Astrocyte (in vitro differentiated cells and primary cell): ENCODE measurements at regions not wholly inside any gene's neighbourhood (a gene's known extent, or its start where the extent isn't known, plus 50 kb on each side); places are given as distances from the start of the nearest gene placed in this dataset.

Source experiments
- DNase-seq: peaks from one replicate; pipeline ENCODE4 v3.0.0-alpha.2; 2010; ENCODE audit warnings: low read depth
- FAIRE-seq: peaks from 2 replicates; lab custom pipeline; 2011; peaks lifted over from hg19 to GRCh38; lab: Jason Lieb, UNC
- H2AFZ ChIP-seq: 2 replicates; pipeline ENCODE4 v1.6.0; 2012; ENCODE audit warnings: low read depth, low read length, inconsistent platforms
- H3K27ac ChIP-seq: 2 replicates; pipeline ENCODE4 v1.5.1; 2011; ENCODE audit warnings: low read depth, low read length, inconsistent platforms
- H3K27me3 ChIP-seq: 2 replicates; pipeline ENCODE4 v1.6.0; 2011; ENCODE audit warnings: low read length, inconsistent platforms; ENCODE audit not compliant: insufficient read depth
- H3K36me3 ChIP-seq: 2 replicates; pipeline ENCODE4 v1.5.1; 2011; ENCODE audit warnings: low read length, inconsistent platforms; ENCODE audit not compliant: insufficient read depth
- H3K4me1 ChIP-seq: 2 replicates; pipeline ENCODE4 v1.5.1; 2011; ENCODE audit warnings: low read length, inconsistent platforms; ENCODE audit not compliant: insufficient read depth
- H3K4me2 ChIP-seq: 2 replicates; pipeline ENCODE4 v1.6.0; 2012; ENCODE audit warnings: low read length, inconsistent platforms
- H3K4me3 ChIP-seq: 2 replicates; pipeline ENCODE4 v1.5.1; 2011; ENCODE audit warnings: low read depth, mild to moderate bottlenecking, low read length, inconsistent platforms; ENCODE audit not compliant: insufficient read depth
- H3K79me2 ChIP-seq: 2 replicates; pipeline ENCODE4 v1.6.0; 2012; ENCODE audit warnings: mild to moderate bottlenecking, low read length, inconsistent platforms; ENCODE audit not compliant: insufficient read depth
- H3K9ac ChIP-seq: 2 replicates; pipeline ENCODE4 v1.6.0; 2012; ENCODE audit warnings: mild to moderate bottlenecking, low read length, inconsistent platforms
- H3K9me3 ChIP-seq: 2 replicates; pipeline ENCODE4 v1.5.1; 2012; ENCODE audit warnings: low read depth, mild to moderate bottlenecking, low read length, inconsistent platforms; ENCODE audit not compliant: insufficient read depth
- H4K20me1 ChIP-seq: 2 replicates; pipeline ENCODE4 v1.6.0; 2012; ENCODE audit warnings: low read length, inconsistent platforms; ENCODE audit not compliant: insufficient read depth
- H3K27ac Mint-ChIP-seq: one replicate; pipeline ENCODE4 v1.8.0; 2021; ENCODE audit warnings: mild to moderate bottlenecking, mixed read lengths; ENCODE audit not compliant: unreplicated experiment
- H3K27me3 Mint-ChIP-seq: one replicate; pipeline ENCODE4 v1.8.0; 2021; ENCODE audit warnings: low read depth, mixed read lengths; ENCODE audit not compliant: unreplicated experiment
- H3K36me3 Mint-ChIP-seq: one replicate; pipeline ENCODE4 v1.8.0; 2021; ENCODE audit warnings: low read depth, mixed read lengths; ENCODE audit not compliant: unreplicated experiment
- H3K4me1 Mint-ChIP-seq: one replicate; pipeline ENCODE4 v1.8.0; 2021; ENCODE audit warnings: low read depth, mixed read lengths; ENCODE audit not compliant: unreplicated experiment
- H3K4me3 Mint-ChIP-seq: one replicate; pipeline ENCODE4 v1.8.0; 2021; ENCODE audit warnings: mild to moderate bottlenecking, moderate library complexity, mixed read lengths; ENCODE audit not compliant: unreplicated experiment
- H3K9me3 Mint-ChIP-seq: one replicate; pipeline ENCODE4 v1.8.0; 2021; ENCODE audit warnings: mild to moderate bottlenecking, mixed read lengths; ENCODE audit not compliant: unreplicated experiment
- EZH2 ChIP-seq: IDR thresholded peaks from 2 replicates; pipeline ENCODE4 v1.6.1; 2012; ENCODE audit warnings: mild to moderate bottlenecking, low read length, inconsistent platforms; ENCODE audit not compliant: insufficient read depth
- TF ChIP-seq, protein P1 (sequence below): IDR thresholded peaks from 2 replicates; pipeline ENCODE4 v1.5.1; 2011; ENCODE audit warnings: low read depth, mild to moderate bottlenecking, inconsistent platforms, low read length, moderate library complexity; ENCODE audit not compliant: insufficient read depth

DNA sequence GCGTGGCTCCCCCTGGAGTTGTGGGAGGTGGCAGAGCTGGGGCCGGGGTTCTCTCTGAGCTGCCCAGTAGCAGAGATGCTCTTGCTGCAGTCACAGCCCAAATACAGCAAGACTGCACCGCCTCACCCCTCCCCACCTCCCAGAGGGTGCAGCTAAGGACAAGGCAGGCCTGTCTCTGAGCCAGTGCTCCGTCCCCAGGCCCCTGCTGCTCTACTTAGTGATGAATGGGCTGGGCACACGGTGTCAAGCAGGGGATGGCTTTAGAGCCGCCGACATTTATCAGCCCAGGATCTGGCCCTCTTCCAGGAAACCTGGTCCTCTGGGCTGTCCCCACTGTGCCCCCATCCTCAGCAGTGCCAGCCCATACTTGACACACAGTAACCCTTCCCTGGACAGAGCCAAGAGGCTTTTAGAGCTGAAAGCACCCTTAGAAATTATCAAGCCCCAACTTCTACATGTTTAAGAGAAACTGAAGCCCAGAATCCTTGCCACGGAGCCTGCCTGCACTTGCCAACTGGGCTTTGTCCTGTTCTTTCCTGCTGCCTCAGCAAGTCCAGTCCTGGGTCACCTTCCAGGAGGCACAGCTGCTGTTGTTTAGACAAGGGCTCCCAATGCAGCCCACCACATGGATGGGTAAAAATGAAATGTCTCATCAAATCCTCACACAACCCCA lies 137.1 kb upstream of the UNC5B start:
- no peak overlapping the region for H3K27ac ChIP-seq
- H2AFZ ChIP-seq = no peak overlapping the region
- H3K4me2 ChIP-seq = no peak overlapping the region
- H3K79me2 ChIP-seq = no peaks in the 10 kb centered on the region
- no peaks in the 10 kb centered on the region for H3K9me3 ChIP-seq
- DNase-seq (no peak), FAIRE-seq (no peak)
- TF ChIP-seq EZH2 = no peak
- TF ChIP-seq, protein P1, sequence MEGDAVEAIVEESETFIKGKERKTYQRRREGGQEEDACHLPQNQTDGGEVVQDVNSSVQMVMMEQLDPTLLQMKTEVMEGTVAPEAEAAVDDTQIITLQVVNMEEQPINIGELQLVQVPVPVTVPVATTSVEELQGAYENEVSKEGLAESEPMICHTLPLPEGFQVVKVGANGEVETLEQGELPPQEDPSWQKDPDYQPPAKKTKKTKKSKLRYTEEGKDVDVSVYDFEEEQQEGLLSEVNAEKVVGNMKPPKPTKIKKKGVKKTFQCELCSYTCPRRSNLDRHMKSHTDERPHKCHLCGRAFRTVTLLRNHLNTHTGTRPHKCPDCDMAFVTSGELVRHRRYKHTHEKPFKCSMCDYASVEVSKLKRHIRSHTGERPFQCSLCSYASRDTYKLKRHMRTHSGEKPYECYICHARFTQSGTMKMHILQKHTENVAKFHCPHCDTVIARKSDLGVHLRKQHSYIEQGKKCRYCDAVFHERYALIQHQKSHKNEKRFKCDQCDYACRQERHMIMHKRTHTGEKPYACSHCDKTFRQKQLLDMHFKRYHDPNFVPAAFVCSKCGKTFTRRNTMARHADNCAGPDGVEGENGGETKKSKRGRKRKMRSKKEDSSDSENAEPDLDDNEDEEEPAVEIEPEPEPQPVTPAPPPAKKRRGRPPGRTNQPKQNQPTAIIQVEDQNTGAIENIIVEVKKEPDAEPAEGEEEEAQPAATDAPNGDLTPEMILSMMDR = no peak
- H3K9ac ChIP-seq = no peak overlapping the region
- Mint-ChIP-seq H3K27me3 (peaks cover 74% of the 10 kb centered on the region), H3K9me3 (peaks cover 6% of the 10 kb centered on the region), H3K4me3 (no peak overlapping the region), H3K4me1 (peaks cover 2% of the 10 kb centered on the region), H3K36me3 (no peaks in the 10 kb centered on the region), H3K27ac (no peak overlapping the region)
- H4K20me1 ChIP-seq = no peaks in the 10 kb centered on the region
- H3K27me3 ChIP-seq = peaks cover 18% of the 10 kb centered on the region
- no peaks in the 10 kb centered on the region for H3K36me3 ChIP-seq
- H3K4me1 ChIP-seq = no peaks in the 10 kb centered on the region
- H3K4me3 ChIP-seq = no peak overlapping the region

DNA sequence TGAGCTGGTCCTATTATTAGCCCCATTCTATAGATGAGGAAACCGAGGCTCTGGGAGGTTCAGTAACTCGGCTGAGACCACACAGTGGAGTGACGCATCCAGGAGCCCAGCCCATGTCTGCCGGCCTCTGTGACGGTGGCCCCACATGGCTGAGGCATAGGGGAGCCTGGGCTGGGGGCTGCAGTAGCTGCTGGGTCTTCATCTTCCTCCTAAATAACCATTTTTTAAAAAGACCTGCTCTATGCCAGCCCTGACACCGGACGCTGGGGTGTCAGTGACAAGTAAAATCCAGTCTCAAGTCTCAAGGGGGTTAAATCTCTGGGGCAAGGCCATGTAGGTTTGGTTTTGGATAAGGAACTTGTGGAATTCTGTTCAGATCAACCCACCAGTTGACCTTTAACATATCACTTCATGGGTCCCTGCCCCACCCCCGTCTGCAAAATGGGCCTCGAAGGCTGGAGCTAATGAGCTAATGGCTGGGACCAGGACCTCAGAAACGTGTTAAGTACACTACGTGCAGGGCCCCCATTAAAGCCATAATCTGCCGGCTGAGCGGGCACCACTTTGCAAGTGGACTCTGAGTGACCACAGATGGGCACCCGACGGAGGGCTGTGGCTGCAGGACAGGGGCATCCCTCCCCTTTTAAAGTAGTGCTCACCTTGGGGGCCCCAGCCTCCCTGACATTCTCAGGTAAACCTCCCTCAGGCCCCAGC lies 136.5 kb upstream of the UNC5B start:
- Histone ChIP-seq H2AFZ (no peak overlapping the region), H3K27me3 (peaks cover 18% of the 10 kb centered on the region), H3K4me3 (no peak overlapping the region), H3K27ac (no peak overlapping the region), H3K9me3 (no peaks in the 10 kb centered on the region), H3K4me1 (no peaks in the 10 kb centered on the region), H3K36me3 (no peaks in the 10 kb centered on the region), H3K79me2 (no peaks in the 10 kb centered on the region), H4K20me1 (no peaks in the 10 kb centered on the region), H3K9ac (no peak overlapping the region), H3K4me2 (no peak overlapping the region)
- Mint-ChIP-seq H3K4me3 (no peak overlapping the region), H3K36me3 (no peaks in the 10 kb centered on the region), H3K9me3 (peaks cover 6% of the 10 kb centered on the region), H3K4me1 (peaks cover 2% of the 10 kb centered on the region), H3K27me3 (peaks cover 74% of the 10 kb centered on the region), H3K27ac (no peak overlapping the region)
- FAIRE-seq (no peak), DNase-seq (no peak)
- TF ChIP-seq EZH2 = no peak
- TF ChIP-seq, protein P1 = no peak
